HCT116 (cell line): ENCODE measurements at regions not wholly inside any gene's neighbourhood (a gene's known extent, or its start where the extent isn't known, plus 50 kb on each side); places are given as distances from the start of the nearest gene placed in this dataset.

Experiments used
- ATAC-seq: fragments of 200-7000 bp; cut with Tn5 transposase; 2 replicates; pipeline ENCODE4 v1.9.1; 2020; ENCODE audit warnings: mild to moderate bottlenecking, moderate library complexity
- BruUV-seq: library from RNA; stranded (reverse); fragments of 400-500 nt; replicated peaks from 2 replicates; lab custom pipeline; 2021; lab: Mats Ljungman, UMichigan
- CTCF ChIA-PET: fragments of 300-600 bp; sonication (Branson Sonifier 250); formaldehyde crosslinking; loops from one replicate; lab custom pipeline; 2021; ENCODE audit warnings: antibody characterized with exemption; lab: Charles Lee
- POLR2A ChIA-PET: fragments of 300-600, 350-600 bp; sonication (Branson Sonifier 250); formaldehyde crosslinking; loops from one replicate; lab custom pipeline; 2021; ENCODE audit warnings: antibody characterized with exemption; lab: Charles Lee
- RAD21 ChIA-PET, 2 experiments: fragments of 300-600 bp; sonication (Branson Sonifier 250); formaldehyde crosslinking; loops; one replicate each; lab custom pipeline; 2023; ENCODE audit warnings: low total read pairs in 2 of 2; ENCODE audit not compliant: uncharacterized antibody in 2 of 2, unreplicated experiment in 2 of 2, low non-redundant PET in 1 of 2; lab: Charles Lee
- DNase-seq: peaks from one replicate; pipeline ENCODE4 v3.0.0-alpha.2; 2010; ENCODE audit warnings: low read depth, low spot score
- H2AFZ ChIP-seq: fragments of 200-600 bp; shearing (Covaris generic), sonication (generic); 2 replicates; pipeline ENCODE4 v1.6.1; 2017; ENCODE audit warnings: low read depth, mixed run types, mixed read lengths, antibody characterized with exemption, low read length; ENCODE audit not compliant: poor library complexity, severe bottlenecking
- H3K27ac ChIP-seq: 2 replicates; pipeline ENCODE4 v1.5.1; 2012; ENCODE audit warnings: low read depth, low read length
- H3K27me3 ChIP-seq: fragments of 200-600 bp; sonication (generic); 2 replicates; pipeline ENCODE4 v1.6.1; 2016; ENCODE audit warnings: mixed run types, low read length, mixed read lengths; ENCODE audit not compliant: insufficient read depth
- H3K36me3 ChIP-seq, 2 experiments: fragments of 200-500 bp in 1 of 2; fragments of 200-600 bp in 1 of 2; sonication (Bioruptor generic) in 1 of 2; sonication (generic) in 1 of 2; 2 replicates each; pipeline versions ENCODE4 v1.5.1 to v1.6.1; 2014 to 2016; ENCODE audit warnings: low read length in 2 of 2, inconsistent platforms in 1 of 2, mixed read lengths in 1 of 2, mixed run types in 1 of 2; ENCODE audit not compliant: insufficient read depth in 2 of 2, control insufficient read depth in 1 of 2
- H3K4me1 ChIP-seq, 2 experiments: fragments of 200-600 bp in 1 of 2; sonication (generic) in 1 of 2; 2 replicates each; pipeline versions ENCODE4 v1.5.1 to v1.6.1; 2012 to 2017; ENCODE audit warnings: low read length in 2 of 2, inconsistent platforms in 1 of 2, mild to moderate bottlenecking in 1 of 2, mixed read lengths in 1 of 2, mixed run types in 1 of 2, moderate library complexity in 1 of 2; ENCODE audit not compliant: insufficient read depth in 2 of 2, control insufficient read depth in 1 of 2
- H3K4me2 ChIP-seq: fragments of 200-600 bp; sonication (generic); 2 replicates; pipeline ENCODE4 v1.6.1; 2017; ENCODE audit warnings: mixed run types, low read length, mixed read lengths
- H3K4me3 ChIP-seq, 2 experiments: fragments of 200-600 bp in 1 of 2; sonication (generic) in 1 of 2; replicated peaks in 1 of 2; 2 replicates each; pipeline ENCODE4 v1.5.1; 2011 to 2016; ENCODE audit warnings: low read length in 2 of 2, control low read depth in 1 of 2, low read depth in 1 of 2, mild to moderate bottlenecking in 1 of 2, mixed read lengths in 1 of 2, mixed run types in 1 of 2
- H3K79me2 ChIP-seq: fragments of 200-600 bp; sonication (generic); 2 replicates; pipeline ENCODE4 v1.6.1; 2017; ENCODE audit warnings: mild to moderate bottlenecking, mixed run types, low read length, moderate library complexity, mixed read lengths; ENCODE audit not compliant: insufficient read depth
- H3K9ac ChIP-seq: fragments of 200-600 bp; sonication (generic); 2 replicates; pipeline ENCODE4 v1.6.1; 2016; ENCODE audit warnings: low read length, mixed read lengths
- H3K9me2 ChIP-seq: fragments of 200-600 bp; sonication (generic), shearing (Covaris generic); 2 replicates; pipeline ENCODE4 v1.6.1; 2017; ENCODE audit warnings: mixed run types, mild to moderate bottlenecking, moderate library complexity; ENCODE audit not compliant: insufficient read depth
- H3K9me3 ChIP-seq, 2 experiments: fragments of 200-500 bp in 1 of 2; fragments of 200-600 bp in 1 of 2; sonication (Bioruptor generic) in 1 of 2; sonication (generic) in 1 of 2; 2 replicates each; pipeline ENCODE4 v1.6.1; 2014 to 2017; ENCODE audit warnings: low read length in 2 of 2, mixed read lengths in 2 of 2, inconsistent platforms in 1 of 2, low read depth in 1 of 2, mild to moderate bottlenecking in 1 of 2, mixed run types in 1 of 2, moderate library complexity in 1 of 2; ENCODE audit not compliant: control insufficient read depth in 1 of 2, insufficient read depth in 1 of 2
- H4K20me1 ChIP-seq: fragments of 200-600 bp; sonication (generic), shearing (Covaris generic); 2 replicates; pipeline ENCODE4 v1.6.1; 2017; ENCODE audit warnings: mixed run types, mild to moderate bottlenecking, moderate library complexity; ENCODE audit not compliant: insufficient read depth
- ATF3 ChIP-seq: IDR thresholded peaks from 2 replicates; pipeline ENCODE4 v1.6.1; 2012
- CBX3 ChIP-seq: IDR thresholded peaks from 2 replicates; pipeline ENCODE4 v1.6.1; 2012; ENCODE audit warnings: low read depth
- CEBPB ChIP-seq: IDR thresholded peaks from 2 replicates; pipeline ENCODE4 v1.6.1; 2012; ENCODE audit warnings: low read depth
- CTCF ChIP-seq, 3 experiments: fragments of 200-600 bp in 1 of 3; sonication (generic) in 1 of 3; IDR thresholded peaks in 2 of 3; conservative IDR thresholded peaks in 1 of 3; 2 replicates each; pipeline ENCODE4 v1.5.1; 2012 to 2017; ENCODE audit warnings: low read depth in 2 of 3, low read length in 2 of 3, antibody characterized with exemption in 1 of 3, borderline replicate concordance in 1 of 3, control low read depth in 1 of 3, mild to moderate bottlenecking in 1 of 3, mixed read lengths in 1 of 3, mixed run types in 1 of 3, moderate library complexity in 1 of 3; ENCODE audit not compliant: insufficient read depth in 1 of 3
- EGR1 ChIP-seq: IDR thresholded peaks from 2 replicates; pipeline ENCODE4 v1.6.1; 2012; ENCODE audit warnings: low read depth
- ELF1 ChIP-seq: IDR thresholded peaks from 2 replicates; pipeline ENCODE4 v1.6.1; 2012; ENCODE audit warnings: low read depth, borderline replicate concordance
- EZH2 ChIP-seq: fragments of 200-600 bp; sonication (generic); IDR thresholded peaks from 2 replicates; pipeline ENCODE4 v1.6.1; 2017; ENCODE audit warnings: antibody characterized with exemption, mixed run types
- EZH2phosphoT487 ChIP-seq: fragments of 200-600 bp; IDR thresholded peaks from 2 replicates; pipeline ENCODE4 v1.6.1; 2018; ENCODE audit warnings: antibody characterized with exemption, borderline replicate concordance
- FOSL1 ChIP-seq: IDR thresholded peaks from 2 replicates; pipeline ENCODE4 v1.6.1; 2012; ENCODE audit warnings: low read depth
- MAX ChIP-seq: IDR thresholded peaks from 2 replicates; pipeline ENCODE4 v1.6.1; 2012
- POLR2AphosphoS5 ChIP-seq: IDR thresholded peaks from 2 replicates; pipeline ENCODE4 v1.6.1; 2011; ENCODE audit warnings: mild to moderate bottlenecking, low read depth, low read length, moderate library complexity
- SIN3A ChIP-seq: IDR thresholded peaks from 2 replicates; pipeline ENCODE4 v1.6.1; 2012; ENCODE audit warnings: low read depth
- SP1 ChIP-seq: IDR thresholded peaks from 2 replicates; pipeline ENCODE4 v1.6.1; 2012; ENCODE audit warnings: low read depth
- SRF ChIP-seq: IDR thresholded peaks from 2 replicates; pipeline ENCODE4 v1.6.1; 2012; ENCODE audit warnings: low read depth
- TCF7L2 ChIP-seq: IDR thresholded peaks from 2 replicates; pipeline ENCODE4 v1.7.0; 2011; ENCODE audit warnings: borderline replicate concordance, inconsistent platforms; ENCODE audit not compliant: insufficient read depth, insufficient read length; ENCODE audit errors: extremely low read depth
- YY1 ChIP-seq: IDR thresholded peaks from 2 replicates; pipeline ENCODE4 v1.6.1; 2011; ENCODE audit warnings: low read length, low read depth, moderate library complexity, mild to moderate bottlenecking; ENCODE audit not compliant: insufficient replicate concordance; ENCODE audit errors: extremely low read depth
- ZFX ChIP-seq: fragments of 450-650 bp; IDR thresholded peaks from 2 replicates; pipeline ENCODE4 v1.6.1; 2017
- ZNF274 ChIP-seq: fragments of 200-500 bp; sonication (Bioruptor generic); IDR thresholded peaks from 2 replicates; pipeline ENCODE4 v1.6.1; 2014; ENCODE audit warnings: mild to moderate bottlenecking, low read depth, low read length, inconsistent platforms
- intact Hi-C: fragments of 100-400 bp; cut with micrococcal nuclease; formaldehyde crosslinking; loops from 2 replicates; pipeline ENCODE4 v1.10.0; 2022
- TF ChIP-seq, protein P1 (sequence below): IDR thresholded peaks from 2 replicates; pipeline ENCODE4 v1.6.1; 2011; ENCODE audit warnings: mild to moderate bottlenecking, low read length, moderate library complexity; ENCODE audit not compliant: insufficient replicate concordance; ENCODE audit errors: extremely low read depth
- TF ChIP-seq, protein P2 (sequence below): IDR thresholded peaks from 2 replicates; pipeline ENCODE4 v1.6.1; 2012; ENCODE audit warnings: low read depth

- TF ChIP-seq, protein P1, sequence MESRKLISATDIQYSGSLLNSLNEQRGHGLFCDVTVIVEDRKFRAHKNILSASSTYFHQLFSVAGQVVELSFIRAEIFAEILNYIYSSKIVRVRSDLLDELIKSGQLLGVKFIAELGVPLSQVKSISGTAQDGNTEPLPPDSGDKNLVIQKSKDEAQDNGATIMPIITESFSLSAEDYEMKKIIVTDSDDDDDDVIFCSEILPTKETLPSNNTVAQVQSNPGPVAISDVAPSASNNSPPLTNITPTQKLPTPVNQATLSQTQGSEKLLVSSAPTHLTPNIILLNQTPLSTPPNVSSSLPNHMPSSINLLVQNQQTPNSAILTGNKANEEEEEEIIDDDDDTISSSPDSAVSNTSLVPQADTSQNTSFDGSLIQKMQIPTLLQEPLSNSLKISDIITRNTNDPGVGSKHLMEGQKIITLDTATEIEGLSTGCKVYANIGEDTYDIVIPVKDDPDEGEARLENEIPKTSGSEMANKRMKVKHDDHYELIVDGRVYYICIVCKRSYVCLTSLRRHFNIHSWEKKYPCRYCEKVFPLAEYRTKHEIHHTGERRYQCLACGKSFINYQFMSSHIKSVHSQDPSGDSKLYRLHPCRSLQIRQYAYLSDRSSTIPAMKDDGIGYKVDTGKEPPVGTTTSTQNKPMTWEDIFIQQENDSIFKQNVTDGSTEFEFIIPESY, result no peak
Measured at GRCh38 chr20:19834287-19834686, 76.2 kb downstream of the RIN2 start (continued).

DNA sequence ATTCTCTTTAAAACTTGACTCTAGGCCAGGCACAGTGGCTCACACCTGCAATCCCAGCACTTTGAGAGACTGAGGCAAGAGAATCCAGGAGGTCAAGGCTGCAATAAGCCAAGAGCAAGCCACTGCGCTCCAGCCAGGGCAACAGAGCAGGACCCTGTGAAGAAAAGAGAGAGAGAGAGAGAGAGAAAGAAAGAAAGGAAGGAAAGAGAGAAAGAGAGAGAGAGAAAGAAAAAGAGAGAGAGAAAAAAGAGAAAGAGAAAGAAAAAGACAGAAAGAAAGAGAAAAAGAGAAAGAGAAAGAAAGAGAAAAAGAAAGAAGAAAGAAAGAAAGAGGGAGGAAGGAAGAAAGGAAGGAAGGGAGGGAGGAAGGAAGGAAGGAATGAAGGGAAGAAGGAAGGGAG, 76.7 kb downstream of the RIN2 start:
- BruUV-seq, result no TSS peak
- CTCF ChIA-PET, result no interaction called here
- H2AFZ ChIP-seq, result no peak overlapping the region
- ATAC-seq, result no peak
- H3K9me3 ChIP-seq, result no peaks in the 10 kb centered on the region
- intact Hi-C loops, result no loop called here
- RAD21 ChIA-PET, result no interaction called here
- no peak for DNase-seq
- H3K36me3 ChIP-seq, result no peaks in the 10 kb centered on the region
- H3K27ac ChIP-seq, result no peak overlapping the region
- no peaks in the 10 kb centered on the region for H3K4me1 ChIP-seq
- H3K27me3 ChIP-seq, result no peaks in the 10 kb centered on the region
- H3K79me2 ChIP-seq, result no peaks in the 10 kb centered on the region
- no peaks in the 10 kb centered on the region for H4K20me1 ChIP-seq
- POLR2A ChIA-PET, result no interaction called here
- no peaks in the 10 kb centered on the region for H3K9me2 ChIP-seq
- no peak overlapping the region for H3K4me2 ChIP-seq
- H3K9ac ChIP-seq, result no peak overlapping the region
- H3K4me3 ChIP-seq, result no peak overlapping the region
- TF ChIP-seq TCF7L2, result no peak
- TF ChIP-seq FOSL1, result no peak
- TF ChIP-seq ZFX, result no peak
- no peak for TF ChIP-seq SIN3A
- no peak for TF ChIP-seq EZH2
- TF ChIP-seq MAX, result no peak
- TF ChIP-seq CTCF (IDR thresholded peaks at IDR 0.05 in 2 of 3, conservative IDR thresholded peaks at IDR 0.05 in 1 of 3; ENCODE audit: borderline replicate concordance in 1 of 3, insufficient read depth in 1 of 3, low read depth in 2 of 3, low read length in 2 of 3), result no peak
- TF ChIP-seq ELF1, result no peak
- no peak for TF ChIP-seq EZH2phosphoT487
- TF ChIP-seq POLR2AphosphoS5, result no peak
- TF ChIP-seq, protein P2, sequence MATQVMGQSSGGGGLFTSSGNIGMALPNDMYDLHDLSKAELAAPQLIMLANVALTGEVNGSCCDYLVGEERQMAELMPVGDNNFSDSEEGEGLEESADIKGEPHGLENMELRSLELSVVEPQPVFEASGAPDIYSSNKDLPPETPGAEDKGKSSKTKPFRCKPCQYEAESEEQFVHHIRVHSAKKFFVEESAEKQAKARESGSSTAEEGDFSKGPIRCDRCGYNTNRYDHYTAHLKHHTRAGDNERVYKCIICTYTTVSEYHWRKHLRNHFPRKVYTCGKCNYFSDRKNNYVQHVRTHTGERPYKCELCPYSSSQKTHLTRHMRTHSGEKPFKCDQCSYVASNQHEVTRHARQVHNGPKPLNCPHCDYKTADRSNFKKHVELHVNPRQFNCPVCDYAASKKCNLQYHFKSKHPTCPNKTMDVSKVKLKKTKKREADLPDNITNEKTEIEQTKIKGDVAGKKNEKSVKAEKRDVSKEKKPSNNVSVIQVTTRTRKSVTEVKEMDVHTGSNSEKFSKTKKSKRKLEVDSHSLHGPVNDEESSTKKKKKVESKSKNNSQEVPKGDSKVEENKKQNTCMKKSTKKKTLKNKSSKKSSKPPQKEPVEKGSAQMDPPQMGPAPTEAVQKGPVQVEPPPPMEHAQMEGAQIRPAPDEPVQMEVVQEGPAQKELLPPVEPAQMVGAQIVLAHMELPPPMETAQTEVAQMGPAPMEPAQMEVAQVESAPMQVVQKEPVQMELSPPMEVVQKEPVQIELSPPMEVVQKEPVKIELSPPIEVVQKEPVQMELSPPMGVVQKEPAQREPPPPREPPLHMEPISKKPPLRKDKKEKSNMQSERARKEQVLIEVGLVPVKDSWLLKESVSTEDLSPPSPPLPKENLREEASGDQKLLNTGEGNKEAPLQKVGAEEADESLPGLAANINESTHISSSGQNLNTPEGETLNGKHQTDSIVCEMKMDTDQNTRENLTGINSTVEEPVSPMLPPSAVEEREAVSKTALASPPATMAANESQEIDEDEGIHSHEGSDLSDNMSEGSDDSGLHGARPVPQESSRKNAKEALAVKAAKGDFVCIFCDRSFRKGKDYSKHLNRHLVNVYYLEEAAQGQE, result no peak
- TF ChIP-seq CEBPB, result no peak
- TF ChIP-seq EGR1, result no peak
- no peak for TF ChIP-seq SRF
- no peak for TF ChIP-seq ZNF274
- no peak for TF ChIP-seq YY1
- no peak for TF ChIP-seq CBX3
- no peak for TF ChIP-seq ATF3
- TF ChIP-seq SP1, result no peak
